Erythroblast (primary cell): ENCODE measurements at regions not wholly inside any gene's neighbourhood (a gene's known extent, or its start where the extent isn't known, plus 50 kb on each side); places are given as distances from the start of the nearest gene placed in this dataset.

Experiments used
- GATA1 ChIP-seq: IDR thresholded peaks from 2 replicates; pipeline ENCODE4 v1.6.1; 2011; ENCODE audit warnings: low read depth, mild to moderate bottlenecking, control low read depth, low read length, moderate library complexity
- POLR2A ChIP-seq: IDR thresholded peaks from 2 replicates; pipeline ENCODE4 v1.6.1; 2011; ENCODE audit warnings: mild to moderate bottlenecking, low read length

- no peak for TF ChIP-seq POLR2A
- no peak for TF ChIP-seq GATA1
These were observed 51.5 kb upstream of the MEF2A start for GRCh38 chr15:99514306-99514705.
